ENCODE measurements at regions not wholly inside any gene's neighbourhood (a gene's known extent, or its start where the extent isn't known, plus 50 kb on each side); places are given as distances from the start of the nearest gene placed in this dataset.

DNA sequence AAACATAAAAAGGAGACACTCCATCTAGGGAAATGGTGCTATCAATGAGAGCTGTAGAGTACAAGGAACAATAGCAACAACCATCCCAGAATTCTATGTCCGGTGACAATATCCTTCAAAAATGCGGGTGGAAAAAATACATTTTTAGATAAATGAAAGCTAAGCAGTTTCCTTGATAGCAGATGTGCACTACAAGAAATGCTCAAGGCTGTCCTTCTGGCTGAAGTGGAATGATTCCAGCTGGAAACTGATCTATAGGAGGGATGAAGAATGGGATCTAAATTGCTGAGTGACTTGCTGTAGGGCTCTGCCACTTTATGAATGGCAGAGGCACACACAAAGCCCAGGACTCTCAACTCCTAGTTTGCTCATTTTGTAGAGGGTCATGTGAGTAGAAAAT is 763.1 kb downstream of the C6orf118 start:
- DNase-seq = no peak

DNA sequence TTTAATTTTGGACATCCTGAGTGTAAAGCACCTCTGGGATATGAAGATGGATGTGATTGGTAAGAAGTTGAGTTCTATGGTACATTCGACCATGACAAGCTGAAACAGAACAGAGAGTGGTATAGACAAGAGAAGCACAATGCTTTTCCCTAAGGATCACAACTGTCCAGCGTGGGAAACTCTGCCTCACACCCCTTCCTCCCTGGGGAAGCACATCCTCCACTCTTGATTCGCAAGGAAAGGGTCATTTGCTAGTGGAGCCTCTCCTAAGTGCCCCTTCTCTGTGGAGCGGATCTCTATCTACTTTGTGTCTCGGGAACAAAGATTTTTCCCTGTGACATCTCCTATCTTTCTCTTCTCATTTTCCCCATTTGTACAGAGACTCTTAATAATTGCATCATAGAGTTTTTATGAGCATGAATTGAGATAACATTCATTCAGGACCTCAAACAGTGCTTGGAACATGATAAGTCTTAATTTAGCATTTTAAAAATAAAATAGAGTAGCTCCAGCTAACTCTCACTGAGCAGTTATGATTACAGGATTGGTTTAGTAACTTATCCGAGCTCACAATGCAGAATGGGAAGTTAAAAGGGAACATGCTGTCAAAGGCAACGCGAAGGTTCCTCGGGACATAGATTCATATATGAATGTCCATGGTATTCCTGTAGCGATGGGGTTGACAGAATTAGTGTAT is 775.2 kb downstream of the C6orf118 start:
- no peak for DNase-seq

DNA sequence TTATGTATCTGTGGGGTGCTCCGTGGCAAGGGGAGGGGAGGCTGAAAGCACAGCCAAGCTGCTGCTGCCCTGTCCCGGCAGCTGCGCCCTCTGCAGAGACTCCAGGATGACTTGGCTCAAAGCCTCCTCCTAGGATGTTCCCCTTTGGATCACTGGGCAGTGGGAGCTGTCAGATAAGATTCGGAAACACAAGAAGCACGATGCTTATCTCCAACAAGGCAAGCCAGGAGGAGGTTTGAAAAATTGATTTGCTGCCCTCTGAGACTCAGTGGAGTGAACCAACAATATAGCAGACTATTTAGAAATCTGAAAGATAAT is 776.4 kb downstream of the C6orf118 start:
- DNase-seq = no peak

- DNase-seq = no peak
Observed at GRCh38 chr6:164532198-164533044, 777.0 kb downstream of the C6orf118 start.

DNA sequence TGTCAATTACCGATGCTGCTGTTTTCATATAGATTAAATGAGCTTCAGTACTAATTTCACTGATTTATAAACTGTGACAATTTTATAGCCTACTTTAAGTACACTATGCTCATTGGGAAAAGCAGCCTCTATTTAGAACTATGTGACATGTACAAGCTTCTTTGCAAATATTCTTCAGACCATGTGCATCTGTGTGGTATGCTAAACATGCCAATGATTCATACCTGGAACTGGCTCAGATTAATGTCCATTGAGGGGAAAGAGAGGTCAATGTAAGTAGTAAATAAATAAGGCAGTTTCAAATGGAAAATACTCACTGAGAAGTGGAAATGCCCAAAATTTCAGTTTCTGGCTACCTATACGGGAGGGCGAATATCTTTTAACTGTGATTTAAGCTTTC is 777.7 kb downstream of the C6orf118 start:
- DNase-seq = no peak

DNA sequence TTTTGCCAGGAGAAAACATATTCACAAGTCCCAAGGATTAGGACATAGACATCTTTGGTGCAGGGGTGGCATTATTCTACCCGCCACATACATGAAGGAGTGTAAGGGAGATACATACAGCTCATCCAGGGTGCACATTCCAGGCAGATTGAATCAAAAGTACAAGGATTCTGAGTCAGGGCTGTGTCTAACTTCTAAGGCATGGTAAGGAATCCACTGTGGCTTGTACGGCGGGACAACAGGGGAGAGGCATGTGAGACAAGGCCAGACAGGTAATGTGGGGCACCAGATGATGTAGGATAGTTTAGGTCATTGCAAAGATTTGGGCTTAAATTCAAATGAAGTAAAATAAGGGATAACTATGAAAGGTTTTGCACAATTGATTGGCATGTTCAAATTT is 780.9 kb downstream of the C6orf118 start:
- no peak for DNase-seq

- DNase-seq = no peak
Observed at GRCh38 chr6:164523087-164523654, 786.2 kb downstream of the C6orf118 start.

DNA sequence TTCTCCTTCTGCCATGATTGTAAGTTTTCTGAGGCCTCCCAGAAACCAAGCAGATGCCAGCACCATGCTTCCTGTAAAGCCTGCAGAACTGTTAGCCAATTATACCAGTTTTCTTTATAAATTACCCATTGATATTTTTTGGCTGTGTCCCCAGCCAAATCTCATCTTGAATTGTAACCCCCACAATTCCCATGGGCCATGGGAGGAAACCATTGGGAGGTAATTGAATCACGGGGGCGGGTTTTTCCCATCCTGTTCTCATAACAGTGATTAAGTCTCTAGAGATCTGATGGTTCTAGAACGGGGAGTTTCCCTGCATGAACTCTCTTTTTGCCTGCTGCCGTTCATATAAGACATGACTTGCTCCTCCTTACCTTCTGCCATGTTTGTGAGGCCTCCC is 788.5 kb downstream of the C6orf118 start:
- no peak for DNase-seq

DNA sequence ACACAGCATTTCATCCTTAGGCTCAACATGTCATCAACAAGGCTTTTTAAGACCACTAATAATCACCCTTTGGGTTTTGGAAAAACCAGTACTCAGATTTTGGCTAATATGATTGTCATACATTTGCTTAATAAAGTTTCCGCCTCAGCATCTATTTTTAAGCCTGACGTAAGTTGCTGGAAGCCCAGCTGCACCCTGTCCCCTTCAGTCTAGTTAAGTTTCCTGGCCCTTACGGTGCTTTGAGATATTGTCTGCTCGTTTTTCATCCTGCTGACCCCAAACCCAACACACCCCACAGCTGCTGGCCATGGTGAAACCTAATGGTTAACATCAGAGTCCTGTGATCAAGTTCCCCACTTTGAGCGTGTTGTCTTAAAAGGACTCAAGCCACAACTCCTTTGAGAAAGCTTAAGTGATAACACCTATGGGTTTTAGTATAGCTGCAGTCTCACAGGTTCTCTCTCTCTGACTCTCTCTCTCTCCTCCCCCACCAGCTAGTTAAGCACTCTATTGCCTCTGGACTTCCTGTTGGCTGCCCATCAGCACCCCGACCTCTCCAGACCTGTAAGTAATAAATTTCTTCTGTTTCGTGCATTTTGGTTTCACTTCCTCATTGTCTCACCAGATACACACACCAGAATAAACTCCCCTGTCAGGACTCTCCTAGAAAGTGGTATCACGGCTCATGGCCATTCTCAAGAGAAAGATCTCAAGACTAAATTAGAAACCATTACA is 802.0 kb downstream of the C6orf118 start:
- DNase-seq = no peak

- no peak for DNase-seq
Observed at GRCh38 chr6:164505425-164505824, 804.0 kb downstream of the C6orf118 start.

DNA sequence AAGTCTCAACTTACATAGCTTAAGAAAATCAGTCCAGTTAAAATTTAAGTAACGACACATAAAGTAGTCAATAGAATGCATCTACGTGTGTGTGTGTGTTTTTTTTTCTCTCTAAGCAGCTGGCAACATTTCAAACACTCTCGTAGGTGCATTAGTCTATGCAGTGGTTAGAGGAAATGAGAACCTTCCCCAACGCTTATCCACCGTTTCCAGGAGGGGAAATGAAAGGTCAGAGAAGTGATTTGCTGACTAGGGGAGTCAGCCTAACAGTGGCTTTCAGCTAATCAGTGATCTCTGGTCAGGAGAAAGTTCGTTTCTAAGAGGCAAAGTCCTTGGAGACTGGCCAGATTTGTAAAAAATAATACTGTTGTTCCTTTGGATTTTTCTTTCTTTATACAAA is 806.6 kb downstream of the C6orf118 start:
- no peak for DNase-seq

DNA sequence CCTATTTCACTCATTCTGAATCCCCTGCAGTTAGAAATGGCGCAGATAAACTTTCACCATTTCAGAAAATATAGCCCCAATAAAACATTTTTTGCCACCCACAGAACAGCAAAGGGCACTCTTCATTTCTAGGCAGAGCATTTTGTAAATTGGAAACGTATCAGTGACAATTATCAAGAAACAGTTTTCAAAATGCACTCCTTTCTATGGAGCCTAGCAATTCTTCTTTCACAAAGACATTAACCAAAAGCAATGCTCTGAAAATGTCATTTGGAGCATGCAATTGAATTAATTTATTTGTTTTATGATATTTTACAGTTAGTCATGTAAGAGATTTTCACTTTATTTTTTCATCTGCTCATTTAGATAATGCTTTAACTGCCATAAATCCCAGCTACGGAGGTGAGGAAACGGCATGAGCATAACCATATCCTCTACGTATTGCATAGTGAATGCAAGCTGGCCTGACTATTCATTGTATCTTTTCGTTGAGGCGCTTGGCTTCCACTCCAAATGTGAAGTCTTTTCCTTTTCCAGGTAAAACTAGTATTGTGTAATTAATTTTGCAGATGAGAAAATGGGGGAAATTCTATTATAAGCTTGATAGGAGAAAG is 813.4 kb downstream of the C6orf118 start:
- DNase-seq = no peak

DNA sequence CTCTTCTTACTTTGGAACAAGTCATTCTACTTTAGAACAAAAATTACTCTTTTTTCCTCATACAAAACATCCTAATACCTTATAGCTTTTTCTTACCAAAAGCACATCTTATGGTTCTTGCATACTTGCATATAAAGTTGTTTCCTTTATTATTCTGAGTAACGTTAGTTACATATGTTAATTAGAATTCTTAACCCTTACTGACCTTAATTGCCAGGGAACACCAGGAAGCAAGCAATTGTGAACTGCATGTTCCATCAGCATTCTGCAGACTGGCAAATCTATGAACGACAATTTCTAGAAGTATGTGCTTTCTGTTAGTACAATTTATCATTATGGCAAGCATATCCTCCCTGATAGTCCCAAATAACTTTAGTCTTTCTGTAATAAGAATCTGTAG is 831.0 kb downstream of the C6orf118 start:
- DNase-seq = no peak

DNA sequence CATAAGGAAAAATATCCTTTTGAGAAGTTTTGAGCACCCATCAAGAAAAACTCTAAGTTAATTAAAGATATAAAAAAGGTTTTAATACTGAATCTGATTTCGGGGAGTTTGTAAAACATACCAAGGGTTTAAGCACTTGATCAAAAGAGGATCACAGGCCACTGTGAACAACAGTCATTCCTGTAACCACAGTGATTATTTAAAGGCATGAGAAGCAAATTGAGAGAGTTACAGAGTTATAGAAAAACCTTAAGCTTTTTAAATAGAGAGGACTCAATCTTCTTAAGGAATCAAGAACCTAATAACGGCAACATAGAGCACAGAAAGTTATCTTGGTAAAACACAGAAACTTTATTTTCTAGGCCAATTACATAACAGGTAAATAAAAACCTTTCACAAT is 831.6 kb downstream of the C6orf118 start:
- DNase-seq = no peak

GRCh38 chr6:164477101-164477500 is 832.3 kb downstream of the C6orf118 start:
- DNase-seq = no peak

- DNase-seq = no peak
Observed at GRCh38 chr6:164469276-164469949, 840.0 kb downstream of the C6orf118 start.

DNA sequence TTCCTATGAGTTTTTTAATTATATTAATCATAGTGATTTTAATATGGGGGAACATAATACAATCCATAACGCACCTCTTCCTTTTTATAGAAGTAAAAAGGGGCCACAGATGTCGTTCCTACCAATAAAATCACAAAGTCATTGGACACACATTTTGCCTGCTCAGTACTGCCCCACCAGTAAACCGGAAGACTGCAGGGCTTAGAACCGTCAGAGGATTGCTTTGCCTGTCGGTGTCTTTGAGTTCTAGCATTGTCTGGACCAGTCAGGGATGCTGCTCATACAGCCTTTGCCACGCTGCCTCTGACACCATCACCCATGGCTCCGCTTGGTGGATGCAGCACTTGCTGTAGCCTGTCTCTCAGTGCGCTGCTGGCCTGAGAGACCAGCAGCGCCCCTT is 853.6 kb downstream of the C6orf118 start:
- no peak for DNase-seq

DNA sequence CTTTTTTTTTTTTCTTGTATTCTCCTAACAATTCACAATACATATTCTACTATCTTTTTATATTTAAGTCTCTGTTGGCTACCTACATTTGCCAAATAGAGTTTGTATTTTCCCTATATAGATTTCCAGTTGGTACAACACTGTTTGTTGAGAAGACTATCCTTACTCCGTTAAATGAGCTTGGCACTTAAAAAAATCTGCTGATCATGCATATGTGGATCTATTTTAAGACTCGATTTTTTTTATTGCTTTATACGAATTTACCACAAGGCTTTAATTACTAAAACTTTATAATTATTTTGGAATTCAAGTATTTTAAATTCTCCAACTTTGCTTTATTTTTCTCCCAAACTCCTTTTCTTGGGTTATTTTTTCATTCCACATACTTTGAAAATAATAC is 855.6 kb downstream of the C6orf118 start:
- no peak for DNase-seq

GRCh38 chr6:164442572-164442971 is 866.8 kb downstream of the C6orf118 start:
- DNase-seq = no peak

- DNase-seq = no peak
Observed at GRCh38 chr6:164439331-164439730, 870.1 kb downstream of the C6orf118 start.

GRCh38 chr6:164436976-164437375 is 872.4 kb downstream of the C6orf118 start:
- no peak for DNase-seq

DNA sequence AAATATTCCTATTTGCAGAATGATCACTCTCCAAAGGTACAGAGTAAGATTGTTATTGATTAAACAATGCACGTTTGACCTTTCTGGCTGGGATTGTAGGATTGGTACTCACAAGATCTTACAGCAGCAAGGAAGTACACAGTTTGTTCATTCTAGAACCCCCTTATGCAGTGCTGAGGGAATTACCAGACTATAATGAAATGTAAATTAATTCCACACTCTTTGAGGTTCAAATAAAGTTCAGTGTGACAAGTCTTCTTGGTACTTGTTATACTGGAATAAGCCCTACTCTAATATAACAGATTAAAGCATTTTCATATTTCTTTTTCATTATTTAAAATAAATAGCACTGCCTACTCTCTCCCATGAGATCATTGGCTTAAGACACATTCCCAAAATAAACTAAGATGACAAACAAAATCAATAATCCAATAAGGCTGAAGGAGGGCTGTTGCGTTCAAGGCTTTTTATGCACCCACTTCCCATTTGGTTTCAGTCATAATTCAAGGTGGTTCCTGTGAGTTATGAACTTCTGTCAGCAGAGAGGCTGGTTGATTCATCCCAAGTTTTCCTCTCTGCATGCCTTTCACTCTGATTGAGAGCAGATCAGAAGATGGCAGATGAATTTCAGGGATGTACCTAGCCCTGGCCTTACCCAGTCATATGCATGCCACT is 881.5 kb downstream of the C6orf118 start:
- no peak for DNase-seq
